ENCODE measurements at regions not wholly inside any gene's neighbourhood (a gene's known extent, or its start where the extent isn't known, plus 50 kb on each side); places are given as distances from the start of the nearest gene placed in this dataset.

DNA sequence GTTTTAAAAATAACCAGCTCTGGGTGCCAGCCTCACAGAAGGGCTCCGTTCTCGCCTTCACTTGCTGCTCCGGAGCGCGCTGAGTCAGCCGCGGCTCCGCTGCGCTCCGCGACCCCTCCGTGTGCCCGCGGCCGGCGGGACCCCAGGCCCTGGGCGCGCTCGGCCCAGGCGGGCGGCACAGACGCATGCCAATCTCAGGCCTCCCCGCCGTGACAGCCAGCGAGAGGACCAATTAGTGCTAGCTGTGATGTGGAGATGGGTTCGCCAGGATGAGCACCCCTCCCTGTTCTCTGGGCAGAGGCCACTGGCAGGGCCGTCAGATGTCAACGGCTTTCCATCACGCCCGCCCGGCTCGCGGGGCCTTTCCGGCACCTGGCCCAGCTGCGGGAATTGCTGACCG, 293.8 kb downstream of the SPATA17 start:
- H3K4me2 ChIP-seq (ENCODE audit: insufficient read depth, low read length) = no peak overlapping the region
- in situ Hi-C loops (cut with MboI) = no loop called here
- intact Hi-C loops (cut with micrococcal nuclease) = no loop called here
- H4K20me1 ChIP-seq (replicated peaks; ENCODE audit: control insufficient read depth, insufficient read depth, low read length) = no peaks in the 10 kb centered on the region
- ATAC-seq (no peak), DNase-seq (ENCODE audit: extremely low read depth in 1 of 4, low spot score in 3 of 4) (no peak), FAIRE-seq (no peak)
- TF ChIP-seq ZNF282 (CRISPR knock-in tag; IDR thresholded peaks at IDR 0.05) (no peak), TEAD4 (IDR thresholded peaks at IDR 0.05; ENCODE audit: low read length) (no peak), TEAD4 (CRISPR knock-in tag; IDR thresholded peaks at IDR 0.05; ENCODE audit: borderline replicate concordance) (no peak), KLF6 (CRISPR knock-in tag; IDR thresholded peaks at IDR 0.05; ENCODE audit: borderline replicate concordance) (no peak), RFX5 (IDR thresholded peaks at IDR 0.05; ENCODE audit: low read depth, low read length) (no peak)
- H3K4me1 ChIP-seq (replicated peaks in 1 of 2; ENCODE audit: control insufficient read depth in 2 of 2, insufficient read depth in 2 of 2, low read length in 2 of 2) = no peaks in the 10 kb centered on the region
- WGBS (ENCODE audit: insufficient coverage, low coverage, missing lambda C conversion rate) = 3% methylated on average over 36 of the region's 36 CpGs
- H3K9me1 ChIP-seq (ENCODE audit: control insufficient read depth, insufficient read depth, low read length) = no peaks in the 10 kb centered on the region
- POLR2A ChIA-PET = no interaction called here
- H3K27ac ChIP-seq (ENCODE audit: extremely low read depth, low read depth, low read length) = no peak overlapping the region
- CTCF ChIA-PET (ENCODE audit: low intra/inter-chr PET ratio) = no interaction called here
- no peaks in the 10 kb centered on the region for H3K27me3 ChIP-seq (ENCODE audit: control insufficient read depth in 2 of 2, insufficient read depth in 2 of 2, low read length in 2 of 2)
- H3K9ac ChIP-seq (ENCODE audit: insufficient read depth in 1 of 2, low read depth in 2 of 2, low read length in 2 of 2) = no peak overlapping the region
- no peak overlapping the region for H2AFZ ChIP-seq (ENCODE audit: low read depth, low read length)
- no peak overlapping the region for H3K4me3 ChIP-seq
- no peaks in the 10 kb centered on the region for H3K79me2 ChIP-seq (ENCODE audit: control insufficient read depth, insufficient read depth, low read length)
- no peaks in the 10 kb centered on the region for H3K36me3 ChIP-seq (ENCODE audit: control insufficient read depth, insufficient read depth, low read length)
- H3K9me3 ChIP-seq (replicated peaks; ENCODE audit: control insufficient read depth, insufficient read depth, low read depth, low read length) = no peaks in the 10 kb centered on the region
- no TSS peak for BruUV-seq (replicated peaks)

DNA sequence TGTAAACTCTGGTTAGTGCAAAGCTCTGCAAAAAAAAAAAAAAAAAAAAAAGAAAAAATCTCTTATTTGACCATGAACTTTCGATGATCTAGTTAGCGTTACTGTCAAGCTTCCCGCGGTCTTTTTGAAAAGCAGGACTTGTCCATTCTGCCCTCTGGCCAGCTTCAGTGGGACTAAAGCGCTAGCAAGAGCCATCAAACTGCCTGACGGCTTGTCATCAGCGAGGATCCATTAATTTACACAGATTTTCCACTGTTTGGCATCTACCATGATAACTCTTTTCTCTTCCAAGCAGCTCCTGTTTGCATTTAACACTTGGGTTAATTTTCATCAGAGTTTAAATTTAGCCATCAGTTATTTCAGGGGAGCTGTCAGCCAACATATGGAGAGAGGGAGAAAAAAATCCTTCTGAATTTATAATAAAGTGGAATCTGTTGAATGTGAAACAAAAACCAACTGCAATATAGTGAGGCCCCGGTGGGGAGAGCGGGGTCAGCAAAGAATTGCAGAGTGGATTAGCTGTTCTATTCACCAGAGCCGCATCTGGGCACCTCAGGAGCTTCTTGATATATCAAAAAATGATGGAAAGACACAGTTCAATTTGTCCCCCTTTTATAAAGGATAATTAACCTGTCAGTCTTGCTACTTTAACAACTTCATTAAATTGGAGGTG, 298.2 kb downstream of the SPATA17 start:
- no peaks in the 10 kb centered on the region for H3K27me3 ChIP-seq (ENCODE audit: control insufficient read depth in 2 of 2, insufficient read depth in 2 of 2, low read length in 2 of 2)
- no peaks in the 10 kb centered on the region for H3K36me3 ChIP-seq (ENCODE audit: control insufficient read depth, insufficient read depth, low read length)
- BruUV-seq (replicated peaks) = no TSS peak
- DNase-seq (ENCODE audit: extremely low read depth in 1 of 4, low spot score in 3 of 4) = no peak
- CTCF ChIA-PET (ENCODE audit: low intra/inter-chr PET ratio) = no interaction called here
- ATAC-seq = no peak
- POLR2A ChIA-PET = no interaction called here
- no peak overlapping the region for H3K4me3 ChIP-seq
- H3K9me1 ChIP-seq (ENCODE audit: control insufficient read depth, insufficient read depth, low read length) = no peaks in the 10 kb centered on the region
- intact Hi-C loops (cut with micrococcal nuclease) = no loop called here
- H3K27ac ChIP-seq (ENCODE audit: extremely low read depth, low read depth, low read length) = no peak overlapping the region
- no peak overlapping the region for H2AFZ ChIP-seq (ENCODE audit: low read depth, low read length)
- 0% methylated on average over 9 of the region's 10 CpGs for WGBS (ENCODE audit: insufficient coverage, low coverage, missing lambda C conversion rate)
- no peaks in the 10 kb centered on the region for H4K20me1 ChIP-seq (replicated peaks; ENCODE audit: control insufficient read depth, insufficient read depth, low read length)
- H3K4me1 ChIP-seq (replicated peaks in 1 of 2; ENCODE audit: control insufficient read depth in 2 of 2, insufficient read depth in 2 of 2, low read length in 2 of 2) = no peaks in the 10 kb centered on the region
- in situ Hi-C loops (cut with MboI) = no loop called here
- no peaks in the 10 kb centered on the region for H3K9me3 ChIP-seq (replicated peaks; ENCODE audit: control insufficient read depth, insufficient read depth, low read depth, low read length)
- no peak overlapping the region for H3K4me2 ChIP-seq (ENCODE audit: insufficient read depth, low read length)
- H3K79me2 ChIP-seq (ENCODE audit: control insufficient read depth, insufficient read depth, low read length) = no peaks in the 10 kb centered on the region
- no peak for FAIRE-seq
- H3K9ac ChIP-seq (ENCODE audit: insufficient read depth in 1 of 2, low read depth in 2 of 2, low read length in 2 of 2) = no peak overlapping the region
- no peak for TF ChIP-seq E2F5 (CRISPR knock-in tag; IDR thresholded peaks at IDR 0.05)
- no peak for TF ChIP-seq ZNF76 (CRISPR knock-in tag; IDR thresholded peaks at IDR 0.05; ENCODE audit: borderline replicate concordance)
- no peak for TF ChIP-seq E2F4 (CRISPR knock-in tag; IDR thresholded peaks at IDR 0.05; ENCODE audit: low read depth)
- TF ChIP-seq CC2D1A (IDR thresholded peaks at IDR 0.05) = no peak
- no peak for TF ChIP-seq WHSC1 (IDR thresholded peaks at IDR 0.05; ENCODE audit: low read length)

Data from K562 (cell line).